ENCODE measurements at regions not wholly inside any gene's neighbourhood (a gene's known extent, or its start where the extent isn't known, plus 50 kb on each side); places are given as distances from the start of the nearest gene placed in this dataset.

GRCh38 chr12:42767326-42767954 is 177.9 kb upstream of the PRICKLE1 start:
- no peak for DNase-seq (ENCODE audit: low read depth in 2 of 2)

- no peak for DNase-seq (ENCODE audit: low read depth in 2 of 2)
Observed at GRCh38 chr12:42766754-42767153, 177.2 kb upstream of the PRICKLE1 start.

GRCh38 chr12:42766026-42766425 is 176.5 kb upstream of the PRICKLE1 start:
- DNase-seq (ENCODE audit: low read depth in 2 of 2) = no peak

- DNase-seq (ENCODE audit: low read depth in 2 of 2) = no peak
Observed at GRCh38 chr12:42763682-42764081, 174.1 kb upstream of the PRICKLE1 start.

DNA sequence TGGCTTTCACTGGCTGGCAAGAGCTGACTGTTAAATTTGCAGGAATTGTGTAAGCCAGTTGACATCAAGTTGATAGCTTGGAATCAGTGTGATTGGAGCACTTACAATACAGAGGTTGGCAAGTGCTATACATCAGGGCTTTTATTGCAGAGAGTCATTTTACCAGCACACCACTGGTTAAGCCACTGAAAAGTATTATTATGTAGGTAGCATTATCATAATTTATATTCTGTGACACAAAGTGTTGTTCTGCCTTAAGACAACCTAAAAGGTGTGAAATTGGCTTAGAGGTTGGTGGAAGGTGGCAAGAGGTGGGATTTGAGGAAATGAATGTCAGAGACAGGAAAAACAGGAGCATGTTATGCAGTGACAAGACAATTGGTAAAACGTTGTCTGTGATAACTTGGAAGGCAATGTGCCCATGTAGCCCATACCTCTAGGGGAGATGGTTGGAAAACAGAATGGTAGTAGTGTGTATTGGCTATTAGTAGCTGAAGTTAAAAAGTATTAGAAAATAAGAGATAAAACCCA is 172.9 kb upstream of the PRICKLE1 start:
- no peak for DNase-seq (ENCODE audit: low read depth in 2 of 2)

- DNase-seq (ENCODE audit: low read depth in 2 of 2) = no peak
Observed at GRCh38 chr12:42761601-42762350, 172.2 kb upstream of the PRICKLE1 start.

DNA sequence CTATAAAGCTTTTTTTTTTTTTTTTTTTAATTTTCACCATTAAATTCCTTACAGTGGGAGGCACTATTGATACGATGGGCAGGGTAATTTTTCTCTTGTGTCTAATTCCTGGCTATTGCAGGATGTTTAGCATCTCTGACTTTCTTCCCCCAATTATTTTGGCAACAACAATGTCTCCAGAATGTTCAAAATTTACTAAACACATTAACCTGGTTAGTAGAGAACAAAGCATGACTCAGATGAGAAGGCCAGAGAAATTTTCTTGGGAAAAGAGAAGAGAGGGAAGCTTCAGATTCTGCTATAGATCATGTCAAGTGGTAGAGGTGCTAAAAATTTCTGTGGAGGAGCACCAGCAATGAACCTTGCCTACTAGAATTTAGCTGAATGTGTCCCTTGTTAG is 171.5 kb upstream of the PRICKLE1 start:
- no peak for DNase-seq (ENCODE audit: low read depth in 2 of 2)

DNA sequence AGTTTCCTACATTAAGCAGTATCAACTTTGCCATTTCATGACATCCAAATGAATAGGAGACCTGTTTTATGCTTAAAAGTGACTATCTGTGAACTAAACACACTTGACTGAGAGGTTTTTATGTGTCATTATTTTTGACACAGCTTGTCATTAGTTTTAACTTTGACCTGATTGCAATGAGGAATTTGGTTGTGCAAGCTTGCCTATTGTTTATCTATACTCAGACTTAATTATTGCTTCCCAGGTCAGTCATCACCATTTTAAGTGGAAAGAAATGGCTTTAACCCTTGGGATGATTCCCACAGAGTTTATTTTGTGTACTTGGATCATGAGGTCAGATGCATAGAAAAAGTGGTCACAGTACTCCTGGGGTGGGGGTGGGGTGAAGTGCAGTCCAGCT is 171.0 kb upstream of the PRICKLE1 start:
- no peak for DNase-seq (ENCODE audit: low read depth in 2 of 2)

- DNase-seq (ENCODE audit: low read depth in 2 of 2) = no peak
Observed at GRCh38 chr12:42759622-42760273, 170.2 kb upstream of the PRICKLE1 start.

- no peak for DNase-seq (ENCODE audit: low read depth in 2 of 2)
Observed at GRCh38 chr12:42758806-42759205, 169.3 kb upstream of the PRICKLE1 start.

DNA sequence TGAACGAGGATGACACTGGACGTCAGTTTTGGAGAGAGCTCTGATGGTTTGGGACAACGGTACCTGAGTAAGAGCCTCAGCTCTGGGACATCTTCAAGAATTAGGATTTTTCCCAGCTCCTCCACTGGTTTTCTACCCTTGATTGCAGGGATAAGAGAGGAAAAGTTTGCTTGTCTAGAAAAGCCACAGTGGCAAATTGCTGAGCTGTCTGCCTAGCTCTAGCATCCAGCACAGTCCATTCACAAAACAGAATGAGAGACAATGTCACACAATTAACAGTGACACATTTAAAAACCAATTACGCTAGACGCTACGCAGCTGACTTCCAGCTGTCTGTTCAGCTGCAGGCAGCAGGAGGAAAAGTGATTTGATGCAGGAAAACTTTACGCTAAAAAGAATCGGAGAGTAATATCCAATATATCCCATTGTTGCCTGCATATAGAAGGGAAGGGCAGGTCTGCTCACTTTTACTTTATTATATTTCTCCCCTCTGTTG is 168.1 kb upstream of the PRICKLE1 start:
- no peak for DNase-seq (ENCODE audit: low read depth in 2 of 2)

DNA sequence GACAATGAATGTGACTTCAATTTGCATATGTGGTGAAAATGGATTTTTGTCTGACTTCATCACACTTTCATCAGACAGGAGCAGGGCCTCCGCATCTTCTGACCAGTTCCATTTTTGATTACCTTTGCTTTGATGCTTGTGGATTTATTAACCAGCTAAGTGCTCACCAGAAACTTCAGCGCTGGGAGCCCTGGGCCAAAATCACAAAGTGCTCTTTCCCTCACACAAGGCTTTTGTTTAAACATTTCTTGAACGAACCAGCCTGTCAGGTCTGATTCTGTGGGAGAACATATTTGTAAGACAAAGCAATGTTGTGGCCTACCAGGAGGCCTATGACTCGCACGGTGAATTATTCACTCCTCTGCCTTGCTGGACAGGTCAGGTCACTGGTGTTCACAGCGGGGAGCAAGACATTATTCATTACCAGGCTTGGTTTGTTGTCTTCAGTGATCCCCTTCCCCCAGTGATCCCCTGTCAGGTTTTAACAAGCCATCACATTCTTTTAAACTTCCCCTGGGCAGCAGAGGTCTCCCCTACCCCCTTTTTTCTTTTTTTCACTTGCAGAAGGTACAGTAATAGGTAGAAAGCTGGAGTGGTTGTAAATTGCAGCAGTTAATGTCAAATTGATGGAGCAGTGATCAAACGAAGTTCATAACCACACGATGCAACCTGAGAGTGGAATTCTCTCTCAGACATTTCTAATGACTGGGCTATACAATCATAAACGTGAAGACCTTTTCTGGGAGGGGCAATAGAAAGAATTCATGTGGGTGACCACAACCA is 167.5 kb upstream of the PRICKLE1 start:
- peak in 1 of 2 donors; percentile 33 for DNase-seq (ENCODE audit: low read depth in 2 of 2)

GRCh38 chr12:42750356-42750755 is 160.8 kb upstream of the PRICKLE1 start:
- no peak for DNase-seq (ENCODE audit: low read depth in 2 of 2)

DNA sequence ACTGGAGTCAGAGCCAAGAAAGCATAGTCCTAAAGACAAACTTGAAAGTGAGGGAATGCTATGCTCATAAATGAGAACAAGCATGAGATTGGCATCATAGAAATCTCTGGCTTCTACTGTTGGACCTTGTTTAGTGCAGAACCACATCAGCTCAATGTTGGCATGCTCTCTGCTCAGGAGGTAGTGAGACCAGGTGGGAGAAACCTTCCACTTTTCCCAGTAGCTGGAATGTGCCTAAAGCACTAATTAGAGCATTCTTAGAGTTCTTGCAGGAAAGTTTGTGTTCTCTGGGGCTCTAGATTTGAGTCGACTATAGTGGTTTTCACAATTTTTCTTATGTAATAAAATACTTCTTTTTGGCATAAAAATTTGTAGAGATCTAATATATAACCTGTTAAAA is 159.7 kb upstream of the PRICKLE1 start:
- no peak for DNase-seq (ENCODE audit: low read depth in 2 of 2)

GRCh38 chr12:42744539-42745182 is 155.1 kb upstream of the PRICKLE1 start:
- no peak for DNase-seq (ENCODE audit: low read depth in 2 of 2)

DNA sequence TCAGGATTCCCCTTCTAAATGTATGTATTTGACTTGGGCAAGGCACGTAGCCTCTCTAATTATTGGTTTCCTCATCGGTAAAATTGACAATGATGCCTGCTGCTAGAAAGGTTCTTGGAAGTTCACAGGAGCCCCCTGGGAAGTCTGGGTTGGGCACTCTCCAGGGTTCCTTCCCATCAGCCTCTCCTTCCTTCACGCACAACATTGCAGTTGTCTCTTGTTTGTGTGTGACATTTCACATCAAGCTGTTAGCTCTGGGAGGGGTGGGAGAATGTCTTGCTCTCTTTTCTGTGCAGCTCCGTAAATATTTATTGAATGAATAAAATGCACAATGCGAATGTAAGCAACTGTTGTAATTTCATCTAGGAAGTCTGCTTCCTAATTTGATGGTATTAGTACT is 153.2 kb upstream of the PRICKLE1 start:
- DNase-seq (ENCODE audit: low read depth in 2 of 2) = no peak

DNA sequence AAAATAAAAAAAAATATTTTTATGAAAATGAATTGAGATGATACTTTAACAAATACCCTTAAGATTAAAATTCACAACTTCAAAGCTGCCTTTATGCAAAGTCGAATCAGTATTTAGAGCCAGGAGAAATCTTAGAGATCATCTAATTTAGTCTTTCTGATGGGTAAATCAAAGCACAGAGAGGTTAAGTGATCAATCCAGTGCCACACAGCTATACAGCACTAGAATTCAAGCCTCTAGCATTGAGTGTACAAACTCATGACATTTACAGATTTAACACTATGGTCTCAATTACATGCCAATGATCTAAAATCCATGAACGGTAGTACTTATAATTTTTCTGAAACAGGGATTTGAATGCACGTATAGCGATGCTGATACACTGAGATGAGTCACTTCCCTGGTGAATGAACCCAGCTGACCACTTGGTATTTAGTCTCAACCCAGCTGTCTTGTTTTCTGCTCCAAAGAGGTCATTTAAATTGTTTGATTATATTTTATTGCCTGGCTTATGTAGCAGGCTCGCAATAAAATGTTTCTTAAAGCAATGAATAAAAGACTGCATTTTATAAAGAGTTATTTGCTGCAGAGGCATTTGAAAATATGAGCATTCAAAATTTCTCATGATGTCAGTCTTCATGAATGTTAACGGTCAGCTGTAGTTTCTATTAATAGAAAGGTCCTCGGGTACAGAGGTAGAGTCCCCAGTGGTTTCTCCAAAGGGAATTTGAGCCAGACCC is 152.4 kb upstream of the PRICKLE1 start:
- DNase-seq (ENCODE audit: low read depth in 2 of 2) = peak in 1 of 2 donors; percentile 14

GRCh38 chr12:42741091-42741490 is 151.5 kb upstream of the PRICKLE1 start:
- DNase-seq (ENCODE audit: low read depth in 2 of 2) = no peak

DNA sequence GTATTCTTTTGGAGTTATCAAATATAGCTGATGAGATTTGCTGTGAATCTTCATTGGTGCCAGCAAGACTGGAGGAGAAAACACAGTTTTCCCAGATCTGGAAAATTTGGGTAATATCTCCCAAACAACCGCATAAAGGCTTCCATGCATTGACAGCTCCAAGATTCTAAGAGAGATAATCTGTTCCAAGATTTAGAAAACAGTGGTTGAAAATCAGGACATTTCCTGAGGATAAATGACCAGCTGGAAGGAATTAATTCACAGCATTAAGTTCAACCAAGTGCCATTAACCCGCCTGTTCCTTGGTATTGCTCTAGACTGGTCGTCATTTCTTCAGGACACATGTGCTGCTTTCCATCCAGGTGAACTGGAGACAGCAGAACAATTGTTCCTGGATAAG is 147.9 kb upstream of the PRICKLE1 start:
- no peak for DNase-seq (ENCODE audit: low read depth in 2 of 2)

DNA sequence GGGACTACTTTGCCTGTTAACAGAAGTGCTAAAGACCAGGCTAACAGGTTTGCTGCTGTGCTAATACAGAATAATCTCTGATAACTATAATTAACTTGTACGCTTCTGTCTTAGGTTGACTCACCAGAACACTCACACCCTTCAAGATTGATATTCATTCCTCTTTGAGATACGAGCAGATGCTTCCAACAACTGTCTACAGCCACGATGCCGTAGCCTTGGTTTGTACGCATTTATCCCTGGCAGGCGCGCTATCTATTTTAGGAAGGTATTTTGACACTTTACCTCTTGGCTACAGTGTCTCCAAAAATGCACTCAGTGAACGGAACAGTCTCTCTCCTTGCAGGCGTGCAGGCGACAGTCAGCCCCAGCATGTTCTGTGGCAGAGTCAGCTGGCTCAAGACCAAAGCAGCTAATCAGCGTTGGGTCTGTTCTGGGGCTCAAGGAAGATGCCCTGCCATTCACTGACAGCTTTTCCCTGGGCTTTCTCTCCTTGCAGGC is 146.4 kb upstream of the PRICKLE1 start:
- DNase-seq (ENCODE audit: low read depth in 2 of 2) = no peak

Measured in lung microvascular endothelial cell (primary cell).